K562 (cell line): ENCODE measurements at regions not wholly inside any gene's neighbourhood (a gene's known extent, or its start where the extent isn't known, plus 50 kb on each side); places are given as distances from the start of the nearest gene placed in this dataset.

Source experiments
- ATAC-seq: fragments of 200-7000 bp; cut with Tn5 transposase; 3 replicates; pipeline ENCODE4 v1.9.1; 2020; ENCODE audit warnings: moderate library complexity
- BruUV-seq: library from RNA; stranded (reverse); fragments of 400-500 nt; replicated peaks from 2 replicates; lab custom pipeline; 2021; lab: Mats Ljungman, UMichigan
- CTCF ChIA-PET: fragments of 300-600 bp; formaldehyde crosslinking; extraction: SDS; loops from one replicate; lab custom pipeline; 2021; ENCODE audit warnings: low intra/inter-chr PET ratio; lab: Yijun Ruan, JAX
- POLR2A ChIA-PET: fragments of 300-600, 350-650 bp; sonication (Branson Sonifier 250); formaldehyde crosslinking; extraction: SDS; loops from one replicate; lab custom pipeline; 2021; ENCODE audit warnings: antibody characterized with exemption, inconsistent platforms; lab: Yijun Ruan, JAX
- DNase-seq, 4 experiments: peaks; one replicate each; pipeline versions ENCODE4 v3.0.0 to v3.0.0-alpha.2; 2011 to 2018; ENCODE audit warnings: low spot score in 3 of 4, mixed read lengths in 3 of 4; ENCODE audit errors: extremely low read depth in 1 of 4
- FAIRE-seq: peaks from 2 replicates; lab custom pipeline; 2011; peaks lifted over from hg19 to GRCh38; lab: Jason Lieb, UNC
- H2AFZ ChIP-seq: 2 replicates; pipeline ENCODE4 v1.6.0; 2011; ENCODE audit warnings: low read depth, low read length, control low read depth, inconsistent platforms
- H3K27ac ChIP-seq: fragments of 200-600 bp; 3 replicates; pipeline ENCODE4 v1.8.0; 2011; ENCODE audit warnings: low read depth, mild to moderate bottlenecking, control low read depth, inconsistent platforms, low read length, moderate library complexity, mixed read lengths; ENCODE audit errors: extremely low read depth
- H3K27me3 ChIP-seq, 2 experiments: fragments of 300-600 bp in 1 of 2; 2 replicates in 1 of 2; 3 replicates in 1 of 2; pipeline versions ENCODE4 v1.6.0 to v1.8.0; 2011; ENCODE audit warnings: inconsistent platforms in 2 of 2, low read length in 2 of 2, mild to moderate bottlenecking in 1 of 2, mixed read lengths in 1 of 2, moderate library complexity in 1 of 2; ENCODE audit not compliant: control insufficient read depth in 2 of 2, insufficient read depth in 2 of 2
- H3K36me3 ChIP-seq: fragments of 300-600 bp; 3 replicates; pipeline ENCODE4 v1.8.0; 2011; ENCODE audit warnings: mild to moderate bottlenecking, low read length, inconsistent platforms; ENCODE audit not compliant: control insufficient read depth, insufficient read depth
- H3K4me1 ChIP-seq, 2 experiments: fragments of 200-600 bp in 1 of 2; replicated peaks in 1 of 2; 2 replicates in 1 of 2; 3 replicates in 1 of 2; pipeline versions ENCODE4 v1.5.1 to v1.8.0; 2011; ENCODE audit warnings: inconsistent platforms in 2 of 2, low read length in 2 of 2, mild to moderate bottlenecking in 1 of 2, mixed read lengths in 1 of 2, moderate library complexity in 1 of 2; ENCODE audit not compliant: control insufficient read depth in 2 of 2, insufficient read depth in 2 of 2
- H3K4me2 ChIP-seq: 2 replicates; pipeline ENCODE4 v1.6.1; 2011; ENCODE audit warnings: low read length, control low read depth, inconsistent platforms, mixed read lengths; ENCODE audit not compliant: insufficient read depth
- H3K4me3 ChIP-seq: fragments of 200-600 bp; sonication (generic), shearing (Covaris generic); 2 replicates; pipeline ENCODE4 v1.5.1; 2016; ENCODE audit warnings: control low read depth, inconsistent platforms
- H3K79me2 ChIP-seq: fragments of 200-600 bp; 3 replicates; pipeline ENCODE4 v1.8.0; 2011; ENCODE audit warnings: low read length, inconsistent platforms; ENCODE audit not compliant: control insufficient read depth, insufficient read depth
- H3K9ac ChIP-seq, 2 experiments: 2 replicates each; pipeline versions ENCODE4 v1.6.0 to v1.6.1; 2011; ENCODE audit warnings: low read depth in 2 of 2, low read length in 2 of 2, control low read depth in 1 of 2, inconsistent platforms in 1 of 2, mild to moderate bottlenecking in 1 of 2, mixed read lengths in 1 of 2; ENCODE audit not compliant: insufficient read depth in 1 of 2
- H3K9me1 ChIP-seq: one replicate; pipeline ENCODE4 v1.6.0; 2011; ENCODE audit warnings: inconsistent platforms, mild to moderate bottlenecking, low read length, moderate library complexity; ENCODE audit not compliant: control insufficient read depth, insufficient read depth
- H3K9me3 ChIP-seq: replicated peaks from 2 replicates; pipeline ENCODE4 v1.5.1; 2011; ENCODE audit warnings: low read depth, low read length, inconsistent platforms; ENCODE audit not compliant: control insufficient read depth, insufficient read depth
- H4K20me1 ChIP-seq: replicated peaks from 2 replicates; pipeline ENCODE4 v1.6.1; 2011; ENCODE audit warnings: low read length, inconsistent platforms, mixed read lengths; ENCODE audit not compliant: control insufficient read depth, insufficient read depth
- CREB3 ChIP-seq: fragments of 450-650 bp; conservative IDR thresholded peaks from 2 replicates; pipeline ENCODE4 v1.6.1; 2016; ENCODE audit warnings: missing genetic modification characterization, low read depth, mild to moderate bottlenecking, missing compliant biosample characterization, moderate library complexity
- ELK1 ChIP-seq: sonication (generic); formaldehyde crosslinking; IDR thresholded peaks from 2 replicates; pipeline ENCODE4 v1.8.1; 2022; ENCODE audit warnings: missing genetic modification reagents
- NCOA1 ChIP-seq: fragments of 450-650 bp; IDR thresholded peaks from 2 replicates; pipeline ENCODE4 v1.6.1; 2016; ENCODE audit warnings: low read depth
- RNF2 ChIP-seq: sonication (generic); IDR thresholded peaks from 2 replicates; pipeline ENCODE4 v1.6.1; 2016
- ZNF217 ChIP-seq: sonication (generic); formaldehyde crosslinking; IDR thresholded peaks from 2 replicates; pipeline ENCODE4 v1.8.0; 2022; ENCODE audit warnings: mild to moderate bottlenecking, missing genetic modification reagents
- WGBS: fragments of 100-300 bp; shearing (Covaris generic); methylation state at CpG from one replicate; pipeline ENCODE4 v1.1.6; 2016; ENCODE audit warnings: low coverage, mixed read lengths; ENCODE audit not compliant: insufficient coverage; ENCODE audit errors: missing lambda C conversion rate; 5-methylcytosine and 5-hydroxymethylcytosine counted together
- in situ Hi-C: fragments of 300-500 bp; cut with MboI; formaldehyde crosslinking; loops from 4 replicates; pipeline ENCODE4 v1.15.0; 2018; ENCODE audit warnings: inconsistent platforms, mixed read lengths
- intact Hi-C: fragments of 100-400 bp; cut with micrococcal nuclease; formaldehyde crosslinking; loops from 2 replicates; pipeline ENCODE4 v1.14.2; 2022
- TF ChIP-seq, protein P1 (sequence below): fragments of 450-650 bp; IDR thresholded peaks from 2 replicates; pipeline ENCODE4 v1.6.1; 2014; ENCODE audit warnings: low read depth, mild to moderate bottlenecking, moderate library complexity, borderline replicate concordance
- TF ChIP-seq, protein P2 (sequence below): fragments of 450-650 bp; IDR thresholded peaks from 2 replicates; pipeline ENCODE4 v1.6.1; 2016; ENCODE audit warnings: missing biosample characterization, missing genetic modification characterization

DNA sequence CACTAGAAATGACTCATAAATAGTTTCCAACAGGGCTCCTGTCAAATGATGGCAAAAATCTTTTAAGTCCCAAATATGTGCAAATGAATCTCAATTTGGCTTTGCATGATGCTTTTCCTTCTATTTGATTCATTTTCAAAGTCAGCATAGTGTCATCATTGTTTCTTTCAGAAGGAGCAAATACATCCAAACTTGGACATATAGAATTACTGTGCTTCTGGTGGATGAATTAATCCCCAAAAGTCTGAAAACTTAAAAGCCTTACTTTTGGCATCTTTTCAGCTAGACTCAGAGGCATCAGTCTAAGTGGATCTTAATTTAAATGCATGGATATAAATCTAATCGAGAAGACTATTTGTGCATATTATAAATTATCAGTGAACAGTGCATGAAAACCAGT lies 578.1 kb upstream of the FZD8 start:
- Histone ChIP-seq H3K4me3 (no peak overlapping the region), H3K27me3 (no peaks in the 10 kb centered on the region), H3K4me2 (no peak overlapping the region), H3K36me3 (no peaks in the 10 kb centered on the region), H3K9me1 (no peaks in the 10 kb centered on the region), H3K27ac (no peak overlapping the region), H3K9me3 (no peaks in the 10 kb centered on the region), H4K20me1 (no peaks in the 10 kb centered on the region), H3K9ac (no peak overlapping the region), H3K4me1 (no peaks in the 10 kb centered on the region), H2AFZ (no peak overlapping the region), H3K79me2 (no peaks in the 10 kb centered on the region)
- WGBS: 0% methylated on average over 1 of the region's 1 CpG
- DNase-seq (no peak), ATAC-seq (no peak), FAIRE-seq (no peak)
- ChIA-PET POLR2A (no interaction called here), CTCF (no interaction called here)
- intact Hi-C loops: no loop called here
- TF ChIP-seq RNF2 (no peak), NCOA1 (no peak), ZNF217 (CRISPR knock-in tag) (no peak), CREB3 (tag) (no peak), ELK1 (no peak)
- TF ChIP-seq, protein P1, sequence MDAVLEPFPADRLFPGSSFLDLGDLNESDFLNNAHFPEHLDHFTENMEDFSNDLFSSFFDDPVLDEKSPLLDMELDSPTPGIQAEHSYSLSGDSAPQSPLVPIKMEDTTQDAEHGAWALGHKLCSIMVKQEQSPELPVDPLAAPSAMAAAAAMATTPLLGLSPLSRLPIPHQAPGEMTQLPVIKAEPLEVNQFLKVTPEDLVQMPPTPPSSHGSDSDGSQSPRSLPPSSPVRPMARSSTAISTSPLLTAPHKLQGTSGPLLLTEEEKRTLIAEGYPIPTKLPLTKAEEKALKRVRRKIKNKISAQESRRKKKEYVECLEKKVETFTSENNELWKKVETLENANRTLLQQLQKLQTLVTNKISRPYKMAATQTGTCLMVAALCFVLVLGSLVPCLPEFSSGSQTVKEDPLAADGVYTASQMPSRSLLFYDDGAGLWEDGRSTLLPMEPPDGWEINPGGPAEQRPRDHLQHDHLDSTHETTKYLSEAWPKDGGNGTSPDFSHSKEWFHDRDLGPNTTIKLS: no peak
- TF ChIP-seq, protein P2, sequence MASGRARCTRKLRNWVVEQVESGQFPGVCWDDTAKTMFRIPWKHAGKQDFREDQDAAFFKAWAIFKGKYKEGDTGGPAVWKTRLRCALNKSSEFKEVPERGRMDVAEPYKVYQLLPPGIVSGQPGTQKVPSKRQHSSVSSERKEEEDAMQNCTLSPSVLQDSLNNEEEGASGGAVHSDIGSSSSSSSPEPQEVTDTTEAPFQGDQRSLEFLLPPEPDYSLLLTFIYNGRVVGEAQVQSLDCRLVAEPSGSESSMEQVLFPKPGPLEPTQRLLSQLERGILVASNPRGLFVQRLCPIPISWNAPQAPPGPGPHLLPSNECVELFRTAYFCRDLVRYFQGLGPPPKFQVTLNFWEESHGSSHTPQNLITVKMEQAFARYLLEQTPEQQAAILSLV (tag): no peak
- in situ Hi-C loops: no loop called here
- BruUV-seq: no TSS peak
